Liver (tissue), 8 donors: ENCODE measurements at regions not wholly inside any gene's neighbourhood (a gene's known extent, or its start where the extent isn't known, plus 50 kb on each side); places are given as distances from the start of the nearest gene placed in this dataset.

Experiments
- DNase-seq: peaks from one replicate; pipeline ENCODE4 v3.0.0-alpha.2; 2017; ENCODE audit warnings: low spot score
- H3K27ac ChIP-seq, 2 donors: one replicate each; pipeline ENCODE4 v1.7.0; 2013; ENCODE audit warnings: inconsistent platforms in 2 of 2, low read length in 2 of 2, control low read depth in 1 of 2, low read depth in 1 of 2, mild to moderate bottlenecking in 1 of 2
- H3K27me3 ChIP-seq, 4 donors: one replicate each; pipeline versions ENCODE4 v1.6.1 to v1.7.0; 2013; ENCODE audit warnings: low read length in 3 of 4, inconsistent platforms in 1 of 4, mild to moderate bottlenecking in 1 of 4, moderate library complexity in 1 of 4; ENCODE audit not compliant: control insufficient read depth in 4 of 4, insufficient read depth in 4 of 4
- H3K36me3 ChIP-seq, 4 donors: one replicate each; pipeline versions ENCODE4 v1.6.1 to v1.7.0; 2013; ENCODE audit warnings: low read length in 3 of 4, mild to moderate bottlenecking in 3 of 4, low read depth in 1 of 4, moderate library complexity in 1 of 4; ENCODE audit not compliant: control insufficient read depth in 4 of 4, insufficient read depth in 3 of 4
- H3K4me1 ChIP-seq, 4 donors: one replicate each; pipeline versions ENCODE4 v1.6.1 to v1.7.0; 2013; ENCODE audit warnings: low read length in 3 of 4, mild to moderate bottlenecking in 3 of 4, moderate library complexity in 1 of 4; ENCODE audit not compliant: control insufficient read depth in 4 of 4, insufficient read depth in 4 of 4
- H3K4me3 ChIP-seq, 3 donors: one replicate each; pipeline versions ENCODE4 v1.6.1 to v1.7.0; 2013; ENCODE audit warnings: low read length in 3 of 3, control low read depth in 1 of 3, low read depth in 1 of 3, mild to moderate bottlenecking in 1 of 3
- H3K9ac ChIP-seq, 2 donors: one replicate each; pipeline ENCODE4 v1.7.0; 2013; ENCODE audit warnings: low read length in 2 of 2, mild to moderate bottlenecking in 2 of 2, moderate library complexity in 2 of 2, control low read depth in 1 of 2, low read depth in 1 of 2
- H3K9me3 ChIP-seq, 4 donors: one replicate each; pipeline versions ENCODE4 v1.6.1 to v1.7.0; 2013; ENCODE audit warnings: low read length in 3 of 4; ENCODE audit not compliant: control insufficient read depth in 4 of 4
- CTCF ChIP-seq: fragments of 150-350 bp; IDR thresholded peaks from 2 replicates; pipeline ENCODE4 v1.5.1; 2017; ENCODE audit warnings: improper control_type of control experiment, low read depth, low read length; ENCODE audit not compliant: missing input control
- EGR1 ChIP-seq, 2 donors: IDR thresholded peaks; 2 replicates each; pipeline ENCODE4 v1.6.1; 2016 to 2018; ENCODE audit warnings: antibody characterized with exemption in 2 of 2, low read depth in 2 of 2
- FOXA1 ChIP-seq: IDR thresholded peaks from 2 replicates; pipeline ENCODE4 v1.6.1; 2016; ENCODE audit warnings: antibody characterized with exemption
- FOXA2 ChIP-seq: IDR thresholded peaks from 2 replicates; pipeline ENCODE4 v1.6.1; 2016; ENCODE audit warnings: antibody characterized with exemption
- GABPA ChIP-seq, 2 donors: IDR thresholded peaks in 1 of 2; conservative IDR thresholded peaks in 1 of 2; 2 replicates each; pipeline ENCODE4 v1.6.1; 2016; ENCODE audit warnings: antibody characterized with exemption in 2 of 2, mild to moderate bottlenecking in 1 of 2, moderate library complexity in 1 of 2
- HNF4A ChIP-seq, 2 donors: conservative IDR thresholded peaks; 2 replicates each; pipeline ENCODE4 v1.6.1; 2016; ENCODE audit warnings: antibody characterized with exemption in 2 of 2, mild to moderate bottlenecking in 2 of 2
- HNF4G ChIP-seq: IDR thresholded peaks from 2 replicates; pipeline ENCODE4 v1.6.1; 2016; ENCODE audit warnings: antibody characterized with exemption
- JUND ChIP-seq, 2 donors: IDR thresholded peaks; 2 replicates each; pipeline ENCODE4 v1.6.1; 2016; ENCODE audit warnings: antibody characterized with exemption in 2 of 2
- MAX ChIP-seq: IDR thresholded peaks from 2 replicates; pipeline ENCODE4 v1.6.1; 2016; ENCODE audit warnings: antibody characterized with exemption
- NR2F2 ChIP-seq: IDR thresholded peaks from 2 replicates; pipeline ENCODE4 v1.6.1; 2016; ENCODE audit warnings: antibody characterized with exemption
- RAD21 ChIP-seq, 2 donors: IDR thresholded peaks; 2 replicates each; pipeline ENCODE4 v1.6.1; 2016; ENCODE audit warnings: antibody characterized with exemption in 2 of 2, mild to moderate bottlenecking in 2 of 2
- REST ChIP-seq: IDR thresholded peaks from 2 replicates; pipeline ENCODE4 v1.6.1; 2016; ENCODE audit warnings: antibody characterized with exemption, mild to moderate bottlenecking
- RXRA ChIP-seq, 2 donors: IDR thresholded peaks; 2 replicates each; pipeline ENCODE4 v1.6.1; 2017 to 2018; ENCODE audit warnings: antibody characterized with exemption in 2 of 2, mild to moderate bottlenecking in 1 of 2
- TAF1 ChIP-seq: conservative IDR thresholded peaks from 2 replicates; pipeline ENCODE4 v1.6.1; 2016; ENCODE audit warnings: antibody characterized with exemption, mild to moderate bottlenecking
- YY1 ChIP-seq: IDR thresholded peaks from 2 replicates; pipeline ENCODE4 v1.6.1; 2016; ENCODE audit warnings: antibody characterized with exemption, mild to moderate bottlenecking
- WGBS: extraction: QIAGEN DNeasy Blood & Tissue Kit; methylation state at CpG from one replicate; pipeline ENCODE4 v1.1.7; 2013; 5-methylcytosine and 5-hydroxymethylcytosine counted together
- TF ChIP-seq, protein P1 (sequence below): IDR thresholded peaks from 2 replicates; pipeline ENCODE4 v1.6.1; 2016; ENCODE audit warnings: antibody characterized with exemption
- donor health status: healthy.
- donor health status: healthy.
- donor health status: healthy.
- donor health status: healthy.
- donor health status: healthy.

- no peaks in the 10 kb centered on the region for H3K9me3 ChIP-seq
- WGBS: 49% methylated on average over 6 of the region's 6 CpGs
- no peaks in the 10 kb centered on the region for H3K4me1 ChIP-seq
- no peak overlapping the region for H3K9ac ChIP-seq
- no peaks in the 10 kb centered on the region for H3K36me3 ChIP-seq
- peaks cover 0 to 8% (median 1%) of the 10 kb centered on the region in 4 donors for H3K27me3 ChIP-seq
- H3K27ac ChIP-seq: no peak overlapping the region
- no peak for TF ChIP-seq HNF4A (conservative IDR thresholded peaks at IDR 0.05)
- H3K4me3 ChIP-seq: no peak overlapping the region
- DNase-seq: no peak
Measured at GRCh38 chr2:219851169-219851568, 223.7 kb downstream of the SLC4A3 start.

GRCh38 chr2:219851801-219852481, 224.5 kb downstream of the SLC4A3 start:
- Histone ChIP-seq H3K27me3 (peaks cover 0 to 8% (median 1%) of the 10 kb centered on the region in 4 donors), H3K27ac (no peak overlapping the region), H3K36me3 (no peaks in the 10 kb centered on the region), H3K9me3 (no peaks in the 10 kb centered on the region), H3K4me3 (no peak overlapping the region), H3K4me1 (no peaks in the 10 kb centered on the region), H3K9ac (no peak overlapping the region)
- TF ChIP-seq RAD21 (IDR thresholded peaks at IDR 0.05): no peak
- TF ChIP-seq RXRA (IDR thresholded peaks at IDR 0.05): no peak
- TF ChIP-seq FOXA2: no peak
- TF ChIP-seq MAX: no peak
- no peak for TF ChIP-seq REST
- TF ChIP-seq FOXA1: no peak
- no peak for TF ChIP-seq HNF4G
- no peak for TF ChIP-seq CTCF
- no peak for TF ChIP-seq HNF4A (conservative IDR thresholded peaks at IDR 0.05)
- no peak for TF ChIP-seq YY1
- TF ChIP-seq EGR1 (IDR thresholded peaks at IDR 0.05; ENCODE audit: low read depth in 2 of 2): no peak
- TF ChIP-seq TAF1: no peak
- no peak for TF ChIP-seq JUND (IDR thresholded peaks at IDR 0.05)
- no peak for TF ChIP-seq NR2F2
- TF ChIP-seq, protein P1, sequence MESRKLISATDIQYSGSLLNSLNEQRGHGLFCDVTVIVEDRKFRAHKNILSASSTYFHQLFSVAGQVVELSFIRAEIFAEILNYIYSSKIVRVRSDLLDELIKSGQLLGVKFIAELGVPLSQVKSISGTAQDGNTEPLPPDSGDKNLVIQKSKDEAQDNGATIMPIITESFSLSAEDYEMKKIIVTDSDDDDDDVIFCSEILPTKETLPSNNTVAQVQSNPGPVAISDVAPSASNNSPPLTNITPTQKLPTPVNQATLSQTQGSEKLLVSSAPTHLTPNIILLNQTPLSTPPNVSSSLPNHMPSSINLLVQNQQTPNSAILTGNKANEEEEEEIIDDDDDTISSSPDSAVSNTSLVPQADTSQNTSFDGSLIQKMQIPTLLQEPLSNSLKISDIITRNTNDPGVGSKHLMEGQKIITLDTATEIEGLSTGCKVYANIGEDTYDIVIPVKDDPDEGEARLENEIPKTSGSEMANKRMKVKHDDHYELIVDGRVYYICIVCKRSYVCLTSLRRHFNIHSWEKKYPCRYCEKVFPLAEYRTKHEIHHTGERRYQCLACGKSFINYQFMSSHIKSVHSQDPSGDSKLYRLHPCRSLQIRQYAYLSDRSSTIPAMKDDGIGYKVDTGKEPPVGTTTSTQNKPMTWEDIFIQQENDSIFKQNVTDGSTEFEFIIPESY: no peak
- TF ChIP-seq GABPA (IDR thresholded peaks at IDR 0.05 in 1 of 2, conservative IDR thresholded peaks at IDR 0.05 in 1 of 2): no peak
- WGBS: 32% methylated on average over 22 of the region's 22 CpGs
- DNase-seq: no peak
